ENCODE measurements at regions not wholly inside any gene's neighbourhood (a gene's known extent, or its start where the extent isn't known, plus 50 kb on each side); places are given as distances from the start of the nearest gene placed in this dataset.
"Not testable (repeated sequence)": the region's sequence is repeated elsewhere in the genome, so short reads cannot be mapped to it uniquely, and the experiment has no call there.

- DNase-seq (ENCODE audit: low read depth in 4 of 4, low spot score in 2 of 4) = no peak
Measured at GRCh38 chr7:65453341-65454030, 79.8 kb downstream of the ZNF92 start.

DNA sequence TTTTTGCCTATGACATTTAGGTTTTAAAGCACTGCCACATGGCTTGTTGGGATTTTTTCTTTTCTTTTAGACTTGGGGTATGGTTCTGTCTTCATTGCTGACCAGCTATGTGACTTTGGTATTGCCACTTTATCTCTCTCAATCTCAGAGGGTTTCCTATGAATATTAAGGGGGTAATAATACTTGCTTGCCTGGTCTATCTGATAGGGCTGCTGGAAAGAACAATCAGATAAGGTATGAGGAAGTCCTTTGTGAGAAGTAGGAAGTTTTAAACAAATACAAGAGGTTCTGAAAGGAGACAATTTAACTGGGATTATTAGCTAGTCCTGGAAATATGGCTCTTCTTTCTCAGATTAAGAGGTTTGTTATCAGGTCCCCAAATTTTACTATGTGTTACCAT, 80.8 kb downstream of the ZNF92 start:
- no peak for DNase-seq (ENCODE audit: low read depth in 4 of 4, low spot score in 2 of 4)

DNA sequence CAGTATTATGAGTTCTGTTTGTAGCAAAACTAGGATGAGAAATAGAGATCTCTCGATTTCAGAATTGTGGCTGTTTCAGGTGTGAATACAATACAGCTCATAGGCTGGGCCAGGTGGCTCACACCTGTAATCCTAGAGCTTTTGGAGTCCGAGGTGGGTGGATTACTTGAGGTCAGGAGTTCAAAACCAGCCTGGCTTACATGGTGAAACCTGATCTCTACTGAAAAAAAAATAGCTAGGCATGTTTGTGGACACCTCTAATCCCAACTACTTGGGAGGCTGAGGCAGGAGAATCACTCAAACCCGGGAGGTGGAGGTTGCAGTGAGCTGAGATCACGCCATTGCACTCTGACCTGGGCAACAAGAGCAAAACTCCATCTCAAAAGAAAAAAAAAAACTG, 81.4 kb downstream of the ZNF92 start:
- not testable (repeated sequence) for DNase-seq (ENCODE audit: low read depth in 4 of 4, low spot score in 2 of 4)

- no peak for DNase-seq (ENCODE audit: low read depth in 4 of 4, low spot score in 2 of 4)
Measured at GRCh38 chr7:65457705-65458104, 84.0 kb downstream of the ZNF92 start.

GRCh38 chr7:65459438-65459837, 85.8 kb downstream of the ZNF92 start:
- no peak for DNase-seq (ENCODE audit: low read depth in 4 of 4, low spot score in 2 of 4)

DNA sequence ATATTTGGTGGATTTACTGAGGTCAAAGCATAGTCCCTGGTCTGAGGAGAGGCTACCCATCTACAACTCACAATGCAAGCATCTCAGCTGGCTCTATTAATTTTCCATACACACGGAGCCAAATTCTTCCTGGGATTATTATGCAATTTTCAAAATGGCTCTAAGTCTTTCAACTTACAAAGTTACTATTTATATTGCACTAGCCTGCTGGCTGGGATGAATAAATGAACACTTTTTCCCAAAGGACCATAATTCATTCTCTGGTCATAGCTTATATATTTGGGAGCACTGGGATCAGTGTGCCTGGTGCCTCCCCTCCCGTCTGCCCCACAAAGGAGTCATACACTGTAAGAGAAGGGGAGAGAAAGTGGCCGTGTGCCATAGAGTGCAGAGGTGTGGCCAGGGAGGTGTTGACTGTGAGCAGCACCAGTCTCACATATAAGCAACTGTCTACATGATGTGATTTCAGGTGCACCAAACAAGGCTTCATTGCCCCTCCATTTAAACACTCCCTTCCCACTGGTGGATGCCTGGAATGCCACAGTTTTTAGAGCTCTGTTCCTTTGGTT, 88.6 kb downstream of the ZNF92 start:
- no peak for DNase-seq (ENCODE audit: low read depth in 4 of 4, low spot score in 2 of 4)

- no peak for DNase-seq (ENCODE audit: low read depth in 4 of 4, low spot score in 2 of 4)
Measured at GRCh38 chr7:65463184-65463583, 89.5 kb downstream of the ZNF92 start.

- not testable (repeated sequence) for DNase-seq (ENCODE audit: low read depth in 4 of 4, low spot score in 2 of 4)
Measured at GRCh38 chr7:65469919-65470558, 96.4 kb downstream of the ZNF92 start.

GRCh38 chr7:65471587-65471986, 97.9 kb downstream of the ZNF92 start:
- no peak for DNase-seq (ENCODE audit: low read depth in 4 of 4, low spot score in 2 of 4)

GRCh38 chr7:65475040-65475726, 101.5 kb downstream of the ZNF92 start:
- no peak for DNase-seq (ENCODE audit: low read depth in 4 of 4, low spot score in 2 of 4)

GRCh38 chr7:65475734-65476319, 102.2 kb downstream of the ZNF92 start:
- no peak for DNase-seq (ENCODE audit: low read depth in 4 of 4, low spot score in 2 of 4)

DNA sequence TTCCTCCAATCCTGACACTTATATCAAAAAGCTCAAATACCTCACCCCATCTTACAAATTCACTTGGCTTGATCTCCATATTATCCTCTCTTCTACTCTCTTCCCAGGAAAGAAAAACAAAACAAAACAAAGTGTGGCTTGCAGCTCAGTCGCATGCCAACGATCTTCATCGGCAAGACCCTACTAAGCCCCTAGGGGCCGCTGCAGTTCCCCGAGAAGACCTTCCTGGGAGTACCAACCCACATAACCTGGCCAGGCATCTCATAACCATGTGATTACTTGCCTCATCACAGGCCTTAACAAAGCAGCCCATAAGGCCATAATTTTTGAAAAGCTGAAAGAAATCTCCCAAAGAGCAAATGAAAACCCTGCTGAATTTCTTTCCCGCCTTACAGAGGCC, 103.7 kb downstream of the ZNF92 start:
- DNase-seq (ENCODE audit: low read depth in 4 of 4, low spot score in 2 of 4) = no peak

DNA sequence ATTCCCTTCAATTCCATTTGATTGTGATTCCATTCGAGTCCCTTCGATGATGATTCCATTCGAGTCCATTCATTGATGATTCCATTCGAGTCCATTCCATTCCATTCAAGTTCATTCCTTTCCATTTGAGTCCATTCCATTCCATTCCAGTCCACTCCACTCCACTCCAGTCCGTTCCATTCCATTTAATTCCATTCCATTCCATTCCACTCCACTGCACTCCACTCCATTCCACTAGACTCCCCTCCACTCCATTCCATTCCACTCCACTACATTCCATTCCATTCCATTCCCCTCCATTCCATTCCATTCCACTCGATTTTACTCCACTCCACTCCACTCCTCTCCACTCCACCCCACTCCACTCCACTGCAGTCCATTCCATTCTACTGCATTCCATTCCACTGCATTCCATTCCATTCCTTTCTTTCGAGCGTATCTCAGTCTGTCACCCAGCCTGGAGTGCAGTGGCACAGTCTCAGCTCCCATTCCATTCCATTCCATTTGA, 115.7 kb downstream of the ZNF92 start:
- no peak for DNase-seq (ENCODE audit: low read depth in 4 of 4, low spot score in 2 of 4)

DNA sequence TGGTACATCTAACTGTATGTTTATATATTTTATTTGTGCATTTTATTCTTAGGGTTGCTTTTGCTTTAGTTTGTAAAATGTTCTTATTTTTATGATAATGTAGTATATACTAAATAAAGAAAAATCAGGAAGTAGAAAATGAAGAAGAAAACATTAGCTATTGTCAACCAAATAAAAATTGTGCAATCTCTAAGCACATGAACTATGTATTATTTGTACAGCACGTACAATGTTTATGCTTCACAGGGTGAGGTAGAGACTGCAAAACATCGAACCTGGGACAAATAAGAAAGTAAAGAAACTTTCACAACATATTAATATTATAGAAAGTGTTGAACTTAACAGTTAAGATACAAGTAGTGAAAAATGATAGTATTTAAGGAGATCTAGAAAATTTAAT, 123.0 kb downstream of the ZNF92 start:
- not testable (repeated sequence) for DNase-seq (ENCODE audit: low read depth in 4 of 4, low spot score in 2 of 4)

DNA sequence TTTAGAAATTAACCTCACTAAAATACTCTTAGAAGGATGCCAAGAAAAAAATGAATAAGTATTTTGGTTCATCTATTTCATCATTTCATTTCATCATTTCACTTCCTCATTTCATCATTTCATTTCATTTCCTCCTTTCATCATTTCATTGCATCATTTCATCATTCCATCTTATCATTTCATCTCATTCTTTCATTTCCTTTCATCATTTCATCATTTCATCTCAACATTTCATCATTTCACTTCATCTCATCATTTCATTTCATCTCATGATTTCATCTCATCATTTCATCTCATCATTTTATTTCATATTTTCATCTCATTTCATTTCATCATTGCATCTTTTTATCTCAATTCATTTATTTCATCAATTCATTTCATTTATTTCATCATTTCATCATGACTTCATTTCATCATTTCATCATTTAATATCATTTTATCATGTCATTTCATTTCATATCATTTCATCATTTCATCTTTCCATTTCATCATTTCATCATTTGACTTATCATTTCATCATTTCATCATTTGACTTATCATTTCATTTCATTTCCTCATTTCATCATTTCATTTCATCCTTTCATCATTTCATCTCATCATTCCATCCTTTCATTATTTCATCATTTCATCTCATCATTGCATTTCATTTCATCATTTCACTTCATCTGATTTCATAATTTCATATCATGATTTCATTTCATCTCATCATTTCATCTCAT, 129.9 kb downstream of the ZNF92 start:
- DNase-seq (ENCODE audit: low read depth in 4 of 4, low spot score in 2 of 4) = no peak

DNA sequence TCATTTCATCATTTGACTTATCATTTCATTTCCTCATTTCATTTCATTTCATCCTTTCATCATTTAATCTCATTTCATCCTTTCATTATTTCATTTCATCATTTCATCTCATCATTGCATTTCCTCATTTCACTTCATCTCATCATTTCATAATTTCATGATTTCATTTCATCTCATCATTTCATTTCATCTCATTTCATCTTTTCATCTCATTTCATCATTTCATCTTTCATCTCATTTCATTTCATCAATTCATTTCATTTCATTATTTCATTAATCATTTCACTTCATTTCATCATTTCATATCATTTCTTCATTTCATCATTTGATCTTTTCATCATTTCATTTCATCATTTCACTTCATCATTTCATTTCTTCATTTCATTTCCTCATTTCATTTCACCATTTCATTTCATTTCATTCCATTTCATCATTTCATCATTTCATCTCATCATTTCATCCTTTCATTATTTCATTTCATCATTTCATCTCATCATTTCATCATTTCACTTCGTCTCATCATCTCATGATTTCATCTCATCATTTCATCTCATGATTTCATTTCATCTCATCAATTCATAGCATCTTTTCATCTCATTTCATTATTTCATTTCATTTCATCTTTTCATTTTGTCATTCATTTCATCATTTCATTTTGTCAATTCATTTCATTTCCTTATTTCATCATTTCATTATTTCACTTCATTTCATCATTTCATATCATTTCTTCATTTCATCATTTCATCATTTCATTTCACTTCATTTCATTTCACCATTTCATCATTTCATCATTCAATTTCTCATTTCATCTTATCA, 131.1 kb downstream of the ZNF92 start:
- DNase-seq (ENCODE audit: low read depth in 4 of 4, low spot score in 2 of 4) = not testable (repeated sequence)

GRCh38 chr7:65505320-65505633, 131.6 kb downstream of the ZNF92 start:
- DNase-seq (ENCODE audit: low read depth in 4 of 4, low spot score in 2 of 4) = not testable (repeated sequence)

GRCh38 chr7:65508581-65509367, 135.1 kb downstream of the ZNF92 start:
- not testable (repeated sequence) for DNase-seq (ENCODE audit: low read depth in 4 of 4, low spot score in 2 of 4)

Measured in left renal cortex interstitium (tissue), 4 donors.